Fibroblast of pulmonary artery (primary cell): ENCODE measurements at regions not wholly inside any gene's neighbourhood (a gene's known extent, or its start where the extent isn't known, plus 50 kb on each side); places are given as distances from the start of the nearest gene placed in this dataset.

Experiments used
- DNase-seq: peaks from one replicate; pipeline ENCODE4 v3.0.0-alpha.2; 2010; ENCODE audit warnings: low read depth
- H3K4me3 ChIP-seq: replicated peaks from 2 replicates; pipeline ENCODE4 v1.5.1; 2011; ENCODE audit warnings: low read depth, mild to moderate bottlenecking, control low read depth, low read length, moderate library complexity
- CTCF ChIP-seq: IDR thresholded peaks from 2 replicates; pipeline ENCODE4 v1.5.1; 2011; ENCODE audit warnings: mild to moderate bottlenecking, control low read depth, low read length, inconsistent platforms; ENCODE audit errors: missing control alignments

GRCh38 chr1:59096501-59096900 lies 200.4 kb upstream of the FGGY start:
- DNase-seq = no peak
- no peak overlapping the region for H3K4me3 ChIP-seq
- TF ChIP-seq CTCF = no peak

GRCh38 chr1:59098655-59099054 lies 198.2 kb upstream of the FGGY start:
- no peak for DNase-seq
- TF ChIP-seq CTCF = no peak
- H3K4me3 ChIP-seq = no peak overlapping the region

- no peak for TF ChIP-seq CTCF
- peak; percentile 29 for DNase-seq
- H3K4me3 ChIP-seq = no peak overlapping the region
These were observed 196.1 kb upstream of the FGGY start for GRCh38 chr1:59100708-59101374.

DNA sequence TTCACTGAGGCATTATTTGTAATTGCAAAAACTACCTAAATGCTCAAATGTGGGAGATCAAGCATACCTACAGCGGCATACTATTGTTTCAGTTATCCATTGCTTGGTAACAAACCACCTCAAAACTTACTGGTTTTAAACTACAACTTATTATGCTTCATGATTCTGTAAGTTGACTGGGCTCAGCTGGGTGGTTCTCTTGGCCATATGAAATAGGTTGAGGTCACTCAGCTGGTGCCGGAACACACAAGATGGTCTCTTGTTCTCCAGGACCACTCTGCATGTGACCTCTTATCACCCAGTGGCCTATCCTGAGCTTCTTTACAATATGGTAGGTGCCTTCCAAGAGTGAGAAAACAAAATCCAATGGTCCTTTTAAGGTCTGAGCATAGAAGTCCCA lies 195.4 kb upstream of the FGGY start:
- TF ChIP-seq CTCF = no peak
- no peak overlapping the region for H3K4me3 ChIP-seq
- DNase-seq = no peak

- no peak overlapping the region for H3K4me3 ChIP-seq
- TF ChIP-seq CTCF = no peak
- no peak for DNase-seq
These were observed 193.4 kb upstream of the FGGY start for GRCh38 chr1:59103457-59103856.

DNA sequence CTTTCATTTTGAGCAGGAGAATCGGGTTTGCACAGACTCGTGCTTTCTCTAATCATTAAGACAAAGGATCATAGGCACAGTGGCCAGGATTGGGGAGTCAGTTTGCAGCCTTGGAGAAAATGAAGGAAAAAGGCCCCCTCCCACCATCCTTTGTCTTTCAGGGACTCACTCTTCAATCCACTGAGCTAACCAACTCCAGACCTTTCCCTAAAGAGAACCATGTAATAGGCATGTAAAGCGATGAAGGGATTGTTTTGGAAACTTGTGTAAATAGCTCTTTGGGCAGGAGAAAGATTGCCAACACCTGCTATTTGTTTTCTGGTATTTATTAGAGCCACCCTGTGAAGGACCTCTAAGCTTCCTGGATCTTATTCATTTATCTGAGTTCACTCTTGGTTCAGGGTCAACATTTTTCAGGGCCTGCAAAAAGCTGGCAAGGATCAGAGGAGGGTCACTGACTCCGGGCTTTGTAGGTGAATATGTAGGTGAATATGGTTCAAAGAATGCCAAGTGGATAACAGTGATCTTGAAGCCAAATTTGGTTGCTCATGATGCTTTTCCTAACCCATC lies 192.6 kb upstream of the FGGY start:
- no peak overlapping the region for H3K4me3 ChIP-seq
- DNase-seq = no peak
- no peak for TF ChIP-seq CTCF
